Smooth muscle cell (in vitro differentiated cells): ENCODE measurements at regions not wholly inside any gene's neighbourhood (a gene's known extent, or its start where the extent isn't known, plus 50 kb on each side); places are given as distances from the start of the nearest gene placed in this dataset.

Experiments used
- DNase-seq: peaks from one replicate; lab custom pipeline; 2025; ENCODE audit not compliant: unreplicated experiment; lab: John Stamatoyannopoulos, UW
- H2AFZ ChIP-seq: fragments of 200-600 bp; sonication (generic); 2 replicates; pipeline ENCODE4 v1.6.0; 2016; ENCODE audit warnings: antibody characterized with exemption, low read depth, mild to moderate bottlenecking
- H3F3A ChIP-seq: fragments of 200-600 bp; sonication (generic); 2 replicates; pipeline ENCODE4 v1.6.0; 2017; ENCODE audit warnings: antibody characterized with exemption, low read depth
- H3K27ac ChIP-seq: fragments of 200-600 bp; sonication (generic); 2 replicates; pipeline ENCODE4 v1.5.1; 2016; ENCODE audit warnings: low read depth, mild to moderate bottlenecking
- H3K27me3 ChIP-seq: fragments of 200-600 bp; sonication (generic); 2 replicates; pipeline ENCODE4 v1.6.1; 2016; ENCODE audit warnings: low read depth, mild to moderate bottlenecking
- H3K36me3 ChIP-seq: fragments of 200-600 bp; sonication (generic); 2 replicates; pipeline ENCODE4 v1.5.1; 2016; ENCODE audit warnings: low read depth
- H3K4me1 ChIP-seq: fragments of 200-600 bp; sonication (generic); 2 replicates; pipeline ENCODE4 v1.5.1; 2016; ENCODE audit warnings: low read depth
- H3K4me2 ChIP-seq: fragments of 200-600 bp; sonication (generic); 2 replicates; pipeline ENCODE4 v1.6.0; 2016; ENCODE audit warnings: mild to moderate bottlenecking
- H3K4me3 ChIP-seq: fragments of 200-600 bp; sonication (generic); 2 replicates; pipeline ENCODE4 v1.5.1; 2016; ENCODE audit warnings: mild to moderate bottlenecking
- H3K79me2 ChIP-seq: fragments of 200-600 bp; sonication (generic); 2 replicates; pipeline ENCODE4 v1.6.0; 2016; ENCODE audit warnings: low read depth, mild to moderate bottlenecking
- H3K9ac ChIP-seq: fragments of 200-600 bp; sonication (generic); 2 replicates; pipeline ENCODE4 v1.6.0; 2016; ENCODE audit warnings: low read depth
- H3K9me3 ChIP-seq: fragments of 200-600 bp; sonication (generic); replicated peaks from 2 replicates; pipeline ENCODE4 v1.5.1; 2016; ENCODE audit warnings: low read depth
- H4K20me1 ChIP-seq: fragments of 200-600 bp; sonication (generic); 2 replicates; pipeline ENCODE4 v1.6.0; 2016; ENCODE audit warnings: low read depth
- CTCF ChIP-seq: fragments of 200-600 bp; sonication (generic); IDR thresholded peaks from 2 replicates; pipeline ENCODE4 v1.5.1; 2017; ENCODE audit warnings: borderline replicate concordance, mild to moderate bottlenecking, antibody characterized with exemption; ENCODE audit not compliant: insufficient read depth, poor library complexity, severe bottlenecking
- WGBS: methylation state at CpG from one replicate; pipeline ENCODE4 v1.1.7; 2016; ENCODE audit warnings: low lambda C conversion rate; 5-methylcytosine and 5-hydroxymethylcytosine counted together

GRCh38 chr12:115588131-115588530, 689.4 kb downstream of the MED13L start:
- Histone ChIP-seq H3K4me2 (no peak overlapping the region), H3K27ac (no peak overlapping the region), H2AFZ (no peak overlapping the region), H3K9ac (no peak overlapping the region), H3K4me3 (no peak overlapping the region), H3F3A (no peaks in the 10 kb centered on the region), H4K20me1 (no peaks in the 10 kb centered on the region), H3K36me3 (no peaks in the 10 kb centered on the region), H3K4me1 (no peaks in the 10 kb centered on the region), H3K27me3 (no peaks in the 10 kb centered on the region), H3K9me3 (no peaks in the 10 kb centered on the region), H3K79me2 (no peaks in the 10 kb centered on the region)
- no peak for DNase-seq
- WGBS = 91% methylated on average over 9 of the region's 9 CpGs
- no peak for TF ChIP-seq CTCF

- no peak overlapping the region for H3K4me2 ChIP-seq
- no peaks in the 10 kb centered on the region for H3F3A ChIP-seq
- no peaks in the 10 kb centered on the region for H3K27me3 ChIP-seq
- H3K36me3 ChIP-seq = no peaks in the 10 kb centered on the region
- H3K79me2 ChIP-seq = no peaks in the 10 kb centered on the region
- no peak overlapping the region for H3K4me3 ChIP-seq
- H3K27ac ChIP-seq = no peak overlapping the region
- H3K9me3 ChIP-seq = no peaks in the 10 kb centered on the region
- H3K9ac ChIP-seq = no peak overlapping the region
- no peak overlapping the region for H2AFZ ChIP-seq
- 62% methylated on average over 2 of the region's 2 CpGs for WGBS
- H4K20me1 ChIP-seq = no peaks in the 10 kb centered on the region
- no peaks in the 10 kb centered on the region for H3K4me1 ChIP-seq
- DNase-seq = no peak
- no peak for TF ChIP-seq CTCF
Measured at GRCh38 chr12:115584156-115584555, 693.3 kb downstream of the MED13L start.

DNA sequence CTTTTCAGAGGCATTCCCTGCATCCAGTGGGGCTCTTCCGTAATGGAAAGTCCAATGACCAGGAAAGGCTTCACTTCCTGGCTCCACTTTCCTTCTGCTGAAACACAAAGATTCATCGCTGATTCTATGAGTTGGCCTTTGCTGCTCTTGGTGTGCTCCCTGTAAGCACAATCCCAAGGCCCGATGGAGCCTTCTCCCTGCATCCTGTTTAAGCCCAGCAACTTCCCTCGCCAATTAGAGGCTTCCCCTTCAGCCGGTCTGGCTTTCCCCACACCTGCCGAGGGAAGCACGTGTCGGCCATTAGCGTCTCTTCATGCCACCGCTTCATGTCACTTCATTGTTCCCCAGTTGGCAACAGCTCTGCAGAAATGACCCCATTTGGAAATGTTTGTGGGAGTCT, 693.9 kb downstream of the MED13L start:
- Histone ChIP-seq H3K9ac (no peak overlapping the region), H3F3A (no peaks in the 10 kb centered on the region), H3K4me2 (no peak overlapping the region), H4K20me1 (no peaks in the 10 kb centered on the region), H3K36me3 (no peaks in the 10 kb centered on the region), H3K79me2 (no peaks in the 10 kb centered on the region), H3K4me3 (no peak overlapping the region), H3K4me1 (no peaks in the 10 kb centered on the region), H3K9me3 (no peaks in the 10 kb centered on the region), H2AFZ (no peak overlapping the region), H3K27ac (no peak overlapping the region), H3K27me3 (no peaks in the 10 kb centered on the region)
- DNase-seq = no peak
- 93% methylated on average over 10 of the region's 10 CpGs for WGBS
- no peak for TF ChIP-seq CTCF

DNA sequence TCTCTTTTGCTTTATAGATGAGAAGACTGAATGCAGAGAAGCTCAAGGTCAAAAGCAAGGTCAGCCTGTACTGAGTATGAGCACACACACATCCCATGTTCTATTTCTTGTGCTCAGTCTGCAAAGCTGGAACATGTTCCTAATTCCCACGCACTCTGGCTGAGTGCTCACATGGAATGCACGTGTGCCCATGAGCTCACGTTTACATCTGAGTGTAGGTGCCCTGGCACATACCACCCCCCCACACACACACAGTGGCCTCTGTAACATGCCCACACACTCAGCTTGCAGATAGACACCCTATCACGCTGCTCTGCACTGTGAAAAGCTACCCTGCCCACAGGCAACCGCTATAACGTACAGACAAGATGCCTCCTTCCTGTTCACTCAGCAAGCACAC, 700.1 kb downstream of the MED13L start:
- H3K9ac ChIP-seq = no peak overlapping the region
- no peaks in the 10 kb centered on the region for H3K79me2 ChIP-seq
- no peaks in the 10 kb centered on the region for H3K36me3 ChIP-seq
- DNase-seq = no peak
- no peaks in the 10 kb centered on the region for H3K9me3 ChIP-seq
- no peak overlapping the region for H3K27ac ChIP-seq
- WGBS = 91% methylated on average over 6 of the region's 6 CpGs
- H3K27me3 ChIP-seq = no peaks in the 10 kb centered on the region
- no peak overlapping the region for H3K4me2 ChIP-seq
- H3F3A ChIP-seq = no peaks in the 10 kb centered on the region
- no peak overlapping the region for H3K4me3 ChIP-seq
- no peak overlapping the region for H2AFZ ChIP-seq
- no peaks in the 10 kb centered on the region for H3K4me1 ChIP-seq
- no peak for TF ChIP-seq CTCF
- no peaks in the 10 kb centered on the region for H4K20me1 ChIP-seq
